WTC11 (cell line): ENCODE measurements at regions not wholly inside any gene's neighbourhood (a gene's known extent, or its start where the extent isn't known, plus 50 kb on each side); places are given as distances from the start of the nearest gene placed in this dataset.

Source experiments
- ATAC-seq: fragments of 200-7000 bp; cut with Tn5 transposase; 2 replicates; pipeline ENCODE4 v1.10.0; 2021; ENCODE audit warnings: mild to moderate bottlenecking, moderate library complexity
- CTCF ChIA-PET: fragments of 300-600 bp; sonication (Branson Sonifier 250); formaldehyde crosslinking; loops from one replicate; lab custom pipeline; 2021; ENCODE audit warnings: antibody characterized with exemption; lab: Charles Lee
- POLR2A ChIA-PET: fragments of 350-600 bp; sonication (Branson Sonifier 250); formaldehyde crosslinking; loops from one replicate; lab custom pipeline; 2021; ENCODE audit warnings: antibody characterized with exemption; lab: Charles Lee
- DNase-seq: peaks from one replicate; pipeline ENCODE4 v3.0.0; 2021; ENCODE audit warnings: low spot score
- H3K27ac Mint-ChIP-seq: 2 replicates; pipeline ENCODE4 v1.8.0; 2021; ENCODE audit warnings: mixed read lengths
- H3K27me3 Mint-ChIP-seq: 2 replicates; pipeline ENCODE4 v1.8.0; 2021; ENCODE audit warnings: low read depth, mild to moderate bottlenecking, moderate library complexity, mixed read lengths
- H3K36me3 Mint-ChIP-seq: 2 replicates; pipeline ENCODE4 v1.8.0; 2021; ENCODE audit warnings: mixed read lengths
- H3K4me1 Mint-ChIP-seq: 2 replicates; pipeline ENCODE4 v1.8.0; 2022; ENCODE audit warnings: mixed read lengths
- H3K4me3 Mint-ChIP-seq: 2 replicates; pipeline ENCODE4 v1.8.0; 2021; ENCODE audit warnings: mild to moderate bottlenecking, moderate library complexity, mixed read lengths
- H3K9me3 Mint-ChIP-seq: 2 replicates; pipeline ENCODE4 v1.8.0; 2021; ENCODE audit warnings: mixed read lengths
- CREB1 ChIP-seq: sonication (generic); formaldehyde crosslinking; IDR thresholded peaks from 2 replicates; pipeline ENCODE4 v1.8.0; 2023; ENCODE audit warnings: mild to moderate bottlenecking, missing genetic modification reagents
- ELF4 ChIP-seq: sonication (generic); formaldehyde crosslinking; IDR thresholded peaks from 2 replicates; pipeline ENCODE4 v1.8.1; 2022; ENCODE audit warnings: low read depth, mild to moderate bottlenecking, moderate library complexity, missing genetic modification reagents
- FOXJ3 ChIP-seq: sonication (generic); formaldehyde crosslinking; IDR thresholded peaks from 2 replicates; pipeline ENCODE4 v1.9.0; 2021; ENCODE audit warnings: missing genetic modification reagents, mild to moderate bottlenecking, borderline replicate concordance
- FOXK1 ChIP-seq: sonication (generic); formaldehyde crosslinking; IDR thresholded peaks from 2 replicates; pipeline ENCODE4 v1.8.0; 2022; ENCODE audit warnings: mild to moderate bottlenecking, moderate library complexity, missing genetic modification reagents
- JAZF1 ChIP-seq: fragments of 250-450 bp; sonication (Bioruptor Pico); IDR thresholded peaks from 2 replicates; pipeline ENCODE4 v1.9.0; 2021; ENCODE audit warnings: moderate library complexity, mild to moderate bottlenecking, inconsistent platforms
- NFATC4 ChIP-seq: fragments of 250-450 bp; sonication (Bioruptor Pico); IDR thresholded peaks from 2 replicates; pipeline ENCODE4 v1.9.0; 2021; ENCODE audit warnings: mild to moderate bottlenecking
- SMAD3 ChIP-seq: sonication (generic); formaldehyde crosslinking; IDR thresholded peaks from 2 replicates; pipeline ENCODE4 v1.8.0; 2022; ENCODE audit warnings: missing genetic modification reagents, mild to moderate bottlenecking, borderline replicate concordance
- ZNF219 ChIP-seq: sonication (generic); formaldehyde crosslinking; IDR thresholded peaks from 2 replicates; pipeline ENCODE4 v1.8.0; 2023; ENCODE audit warnings: missing genetic modification reagents, mild to moderate bottlenecking, borderline replicate concordance
- ZNF317 ChIP-seq: sonication (generic); formaldehyde crosslinking; IDR thresholded peaks from 2 replicates; pipeline ENCODE4 v1.8.1; 2023; ENCODE audit warnings: low read depth, mild to moderate bottlenecking, moderate library complexity, missing genetic modification reagents, borderline replicate concordance
- TF ChIP-seq, protein P1 (sequence below): fragments of 200-600 bp; IDR thresholded peaks from 2 replicates; pipeline ENCODE4 v1.8.0; 2022; ENCODE audit warnings: antibody characterized with exemption
- TF ChIP-seq, protein P2 (sequence below): sonication (generic); formaldehyde crosslinking; IDR thresholded peaks from 2 replicates; pipeline ENCODE4 v1.8.0; 2023; ENCODE audit warnings: mild to moderate bottlenecking, missing genetic modification reagents
- TF ChIP-seq, protein P3 (sequence below): sonication (generic); formaldehyde crosslinking; conservative IDR thresholded peaks from 2 replicates; pipeline ENCODE4 v1.8.1; 2023; ENCODE audit warnings: mild to moderate bottlenecking, low read depth, missing genetic modification reagents, moderate library complexity
- TF ChIP-seq, protein P4 (sequence below): sonication (generic); formaldehyde crosslinking; IDR thresholded peaks from 2 replicates; pipeline ENCODE4 v1.8.1; 2023; ENCODE audit warnings: mild to moderate bottlenecking, missing genetic modification reagents, borderline replicate concordance
- TF ChIP-seq, protein P5 (sequence below): sonication (generic); formaldehyde crosslinking; IDR thresholded peaks from 2 replicates; pipeline ENCODE4 v1.8.1; 2022; ENCODE audit warnings: mild to moderate bottlenecking, missing genetic modification reagents, moderate library complexity, borderline replicate concordance
- TF ChIP-seq, protein P6 (sequence below): sonication (generic); formaldehyde crosslinking; IDR thresholded peaks from 2 replicates; pipeline ENCODE4 v1.8.1; 2023; ENCODE audit warnings: mild to moderate bottlenecking, missing genetic modification reagents, moderate library complexity

DNA sequence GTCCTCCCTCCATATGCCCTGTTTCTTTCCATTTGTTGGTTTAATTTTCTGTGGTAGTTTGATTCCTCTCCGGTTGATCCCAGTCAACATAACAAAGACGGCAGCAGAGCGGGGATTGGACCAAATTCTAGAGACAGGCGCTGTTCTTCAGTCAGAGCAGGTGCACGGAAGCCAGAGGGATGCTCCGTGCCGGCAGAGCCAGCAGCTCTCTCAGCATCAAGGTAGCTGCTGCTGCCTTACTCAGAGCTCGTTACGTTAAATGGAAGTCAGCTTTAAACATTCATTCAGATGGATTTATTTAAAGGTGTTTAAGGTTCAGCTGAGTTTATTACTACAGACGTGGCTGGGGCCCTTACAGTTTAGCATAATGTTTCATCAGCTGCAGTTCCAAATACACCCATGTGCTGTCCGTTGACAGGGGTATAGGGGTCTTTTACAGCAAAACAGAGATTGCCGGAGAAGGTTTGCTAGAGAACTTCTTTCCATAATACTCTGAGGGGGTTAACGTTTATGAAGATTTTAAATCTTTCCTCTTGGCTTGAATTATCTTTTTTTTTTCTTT is 497.2 kb upstream of the PIK3C3 start:
- H3K27ac Mint-ChIP-seq: peak overlapping the region; percentile 19; the same call in 1 of the 2 replicates
- H3K4me1 Mint-ChIP-seq: peaks cover 31% of the 10 kb centered on the region
- no peak overlapping the region for H3K4me3 Mint-ChIP-seq
- H3K36me3 Mint-ChIP-seq: no peaks in the 10 kb centered on the region
- ATAC-seq: peak; percentile 83
- ChIA-PET CTCF (no interaction called here), POLR2A (no interaction called here)
- H3K9me3 Mint-ChIP-seq: peaks cover 11% of the 10 kb centered on the region; the same call in 1 of the 2 replicates
- no peaks in the 10 kb centered on the region for H3K27me3 Mint-ChIP-seq
- peak; percentile 15 for DNase-seq
- TF ChIP-seq ELF4 (CRISPR knock-in tag) (no peak), FOXJ3 (CRISPR knock-in tag) (no peak), FOXK1 (CRISPR knock-in tag) (no peak), CREB1 (CRISPR knock-in tag) (no peak), JAZF1 (CRISPR knock-in tag) (no peak), ZNF317 (CRISPR knock-in tag) (no peak), ZNF219 (CRISPR knock-in tag) (no peak), NFATC4 (CRISPR knock-in tag) (no peak), SMAD3 (CRISPR knock-in tag) (no peak)
- TF ChIP-seq, protein P1, sequence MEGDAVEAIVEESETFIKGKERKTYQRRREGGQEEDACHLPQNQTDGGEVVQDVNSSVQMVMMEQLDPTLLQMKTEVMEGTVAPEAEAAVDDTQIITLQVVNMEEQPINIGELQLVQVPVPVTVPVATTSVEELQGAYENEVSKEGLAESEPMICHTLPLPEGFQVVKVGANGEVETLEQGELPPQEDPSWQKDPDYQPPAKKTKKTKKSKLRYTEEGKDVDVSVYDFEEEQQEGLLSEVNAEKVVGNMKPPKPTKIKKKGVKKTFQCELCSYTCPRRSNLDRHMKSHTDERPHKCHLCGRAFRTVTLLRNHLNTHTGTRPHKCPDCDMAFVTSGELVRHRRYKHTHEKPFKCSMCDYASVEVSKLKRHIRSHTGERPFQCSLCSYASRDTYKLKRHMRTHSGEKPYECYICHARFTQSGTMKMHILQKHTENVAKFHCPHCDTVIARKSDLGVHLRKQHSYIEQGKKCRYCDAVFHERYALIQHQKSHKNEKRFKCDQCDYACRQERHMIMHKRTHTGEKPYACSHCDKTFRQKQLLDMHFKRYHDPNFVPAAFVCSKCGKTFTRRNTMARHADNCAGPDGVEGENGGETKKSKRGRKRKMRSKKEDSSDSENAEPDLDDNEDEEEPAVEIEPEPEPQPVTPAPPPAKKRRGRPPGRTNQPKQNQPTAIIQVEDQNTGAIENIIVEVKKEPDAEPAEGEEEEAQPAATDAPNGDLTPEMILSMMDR: no peak
- TF ChIP-seq, protein P2, sequence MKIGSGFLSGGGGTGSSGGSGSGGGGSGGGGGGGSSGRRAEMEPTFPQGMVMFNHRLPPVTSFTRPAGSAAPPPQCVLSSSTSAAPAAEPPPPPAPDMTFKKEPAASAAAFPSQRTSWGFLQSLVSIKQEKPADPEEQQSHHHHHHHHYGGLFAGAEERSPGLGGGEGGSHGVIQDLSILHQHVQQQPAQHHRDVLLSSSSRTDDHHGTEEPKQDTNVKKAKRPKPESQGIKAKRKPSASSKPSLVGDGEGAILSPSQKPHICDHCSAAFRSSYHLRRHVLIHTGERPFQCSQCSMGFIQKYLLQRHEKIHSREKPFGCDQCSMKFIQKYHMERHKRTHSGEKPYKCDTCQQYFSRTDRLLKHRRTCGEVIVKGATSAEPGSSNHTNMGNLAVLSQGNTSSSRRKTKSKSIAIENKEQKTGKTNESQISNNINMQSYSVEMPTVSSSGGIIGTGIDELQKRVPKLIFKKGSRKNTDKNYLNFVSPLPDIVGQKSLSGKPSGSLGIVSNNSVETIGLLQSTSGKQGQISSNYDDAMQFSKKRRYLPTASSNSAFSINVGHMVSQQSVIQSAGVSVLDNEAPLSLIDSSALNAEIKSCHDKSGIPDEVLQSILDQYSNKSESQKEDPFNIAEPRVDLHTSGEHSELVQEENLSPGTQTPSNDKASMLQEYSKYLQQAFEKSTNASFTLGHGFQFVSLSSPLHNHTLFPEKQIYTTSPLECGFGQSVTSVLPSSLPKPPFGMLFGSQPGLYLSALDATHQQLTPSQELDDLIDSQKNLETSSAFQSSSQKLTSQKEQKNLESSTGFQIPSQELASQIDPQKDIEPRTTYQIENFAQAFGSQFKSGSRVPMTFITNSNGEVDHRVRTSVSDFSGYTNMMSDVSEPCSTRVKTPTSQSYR: no peak
- TF ChIP-seq, protein P3, sequence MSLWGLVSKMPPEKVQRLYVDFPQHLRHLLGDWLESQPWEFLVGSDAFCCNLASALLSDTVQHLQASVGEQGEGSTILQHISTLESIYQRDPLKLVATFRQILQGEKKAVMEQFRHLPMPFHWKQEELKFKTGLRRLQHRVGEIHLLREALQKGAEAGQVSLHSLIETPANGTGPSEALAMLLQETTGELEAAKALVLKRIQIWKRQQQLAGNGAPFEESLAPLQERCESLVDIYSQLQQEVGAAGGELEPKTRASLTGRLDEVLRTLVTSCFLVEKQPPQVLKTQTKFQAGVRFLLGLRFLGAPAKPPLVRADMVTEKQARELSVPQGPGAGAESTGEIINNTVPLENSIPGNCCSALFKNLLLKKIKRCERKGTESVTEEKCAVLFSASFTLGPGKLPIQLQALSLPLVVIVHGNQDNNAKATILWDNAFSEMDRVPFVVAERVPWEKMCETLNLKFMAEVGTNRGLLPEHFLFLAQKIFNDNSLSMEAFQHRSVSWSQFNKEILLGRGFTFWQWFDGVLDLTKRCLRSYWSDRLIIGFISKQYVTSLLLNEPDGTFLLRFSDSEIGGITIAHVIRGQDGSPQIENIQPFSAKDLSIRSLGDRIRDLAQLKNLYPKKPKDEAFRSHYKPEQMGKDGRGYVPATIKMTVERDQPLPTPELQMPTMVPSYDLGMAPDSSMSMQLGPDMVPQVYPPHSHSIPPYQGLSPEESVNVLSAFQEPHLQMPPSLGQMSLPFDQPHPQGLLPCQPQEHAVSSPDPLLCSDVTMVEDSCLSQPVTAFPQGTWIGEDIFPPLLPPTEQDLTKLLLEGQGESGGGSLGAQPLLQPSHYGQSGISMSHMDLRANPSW (CRISPR knock-in tag): no peak
- TF ChIP-seq, protein P4, sequence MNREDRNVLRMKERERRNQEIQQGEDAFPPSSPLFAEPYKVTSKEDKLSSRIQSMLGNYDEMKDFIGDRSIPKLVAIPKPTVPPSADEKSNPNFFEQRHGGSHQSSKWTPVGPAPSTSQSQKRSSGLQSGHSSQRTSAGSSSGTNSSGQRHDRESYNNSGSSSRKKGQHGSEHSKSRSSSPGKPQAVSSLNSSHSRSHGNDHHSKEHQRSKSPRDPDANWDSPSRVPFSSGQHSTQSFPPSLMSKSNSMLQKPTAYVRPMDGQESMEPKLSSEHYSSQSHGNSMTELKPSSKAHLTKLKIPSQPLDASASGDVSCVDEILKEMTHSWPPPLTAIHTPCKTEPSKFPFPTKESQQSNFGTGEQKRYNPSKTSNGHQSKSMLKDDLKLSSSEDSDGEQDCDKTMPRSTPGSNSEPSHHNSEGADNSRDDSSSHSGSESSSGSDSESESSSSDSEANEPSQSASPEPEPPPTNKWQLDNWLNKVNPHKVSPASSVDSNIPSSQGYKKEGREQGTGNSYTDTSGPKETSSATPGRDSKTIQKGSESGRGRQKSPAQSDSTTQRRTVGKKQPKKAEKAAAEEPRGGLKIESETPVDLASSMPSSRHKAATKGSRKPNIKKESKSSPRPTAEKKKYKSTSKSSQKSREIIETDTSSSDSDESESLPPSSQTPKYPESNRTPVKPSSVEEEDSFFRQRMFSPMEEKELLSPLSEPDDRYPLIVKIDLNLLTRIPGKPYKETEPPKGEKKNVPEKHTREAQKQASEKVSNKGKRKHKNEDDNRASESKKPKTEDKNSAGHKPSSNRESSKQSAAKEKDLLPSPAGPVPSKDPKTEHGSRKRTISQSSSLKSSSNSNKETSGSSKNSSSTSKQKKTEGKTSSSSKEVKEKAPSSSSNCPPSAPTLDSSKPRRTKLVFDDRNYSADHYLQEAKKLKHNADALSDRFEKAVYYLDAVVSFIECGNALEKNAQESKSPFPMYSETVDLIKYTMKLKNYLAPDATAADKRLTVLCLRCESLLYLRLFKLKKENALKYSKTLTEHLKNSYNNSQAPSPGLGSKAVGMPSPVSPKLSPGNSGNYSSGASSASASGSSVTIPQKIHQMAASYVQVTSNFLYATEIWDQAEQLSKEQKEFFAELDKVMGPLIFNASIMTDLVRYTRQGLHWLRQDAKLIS (CRISPR knock-in tag): no peak
- TF ChIP-seq, protein P5, sequence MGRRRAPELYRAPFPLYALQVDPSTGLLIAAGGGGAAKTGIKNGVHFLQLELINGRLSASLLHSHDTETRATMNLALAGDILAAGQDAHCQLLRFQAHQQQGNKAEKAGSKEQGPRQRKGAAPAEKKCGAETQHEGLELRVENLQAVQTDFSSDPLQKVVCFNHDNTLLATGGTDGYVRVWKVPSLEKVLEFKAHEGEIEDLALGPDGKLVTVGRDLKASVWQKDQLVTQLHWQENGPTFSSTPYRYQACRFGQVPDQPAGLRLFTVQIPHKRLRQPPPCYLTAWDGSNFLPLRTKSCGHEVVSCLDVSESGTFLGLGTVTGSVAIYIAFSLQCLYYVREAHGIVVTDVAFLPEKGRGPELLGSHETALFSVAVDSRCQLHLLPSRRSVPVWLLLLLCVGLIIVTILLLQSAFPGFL (CRISPR knock-in tag): no peak
- TF ChIP-seq, protein P6, sequence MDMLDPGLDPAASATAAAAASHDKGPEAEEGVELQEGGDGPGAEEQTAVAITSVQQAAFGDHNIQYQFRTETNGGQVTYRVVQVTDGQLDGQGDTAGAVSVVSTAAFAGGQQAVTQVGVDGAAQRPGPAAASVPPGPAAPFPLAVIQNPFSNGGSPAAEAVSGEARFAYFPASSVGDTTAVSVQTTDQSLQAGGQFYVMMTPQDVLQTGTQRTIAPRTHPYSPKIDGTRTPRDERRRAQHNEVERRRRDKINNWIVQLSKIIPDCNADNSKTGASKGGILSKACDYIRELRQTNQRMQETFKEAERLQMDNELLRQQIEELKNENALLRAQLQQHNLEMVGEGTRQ: no peak
- TF ChIP-seq, all 79 proteins: peak for 0
